ENCODE measurements at regions not wholly inside any gene's neighbourhood (a gene's known extent, or its start where the extent isn't known, plus 50 kb on each side); places are given as distances from the start of the nearest gene placed in this dataset.

DNA sequence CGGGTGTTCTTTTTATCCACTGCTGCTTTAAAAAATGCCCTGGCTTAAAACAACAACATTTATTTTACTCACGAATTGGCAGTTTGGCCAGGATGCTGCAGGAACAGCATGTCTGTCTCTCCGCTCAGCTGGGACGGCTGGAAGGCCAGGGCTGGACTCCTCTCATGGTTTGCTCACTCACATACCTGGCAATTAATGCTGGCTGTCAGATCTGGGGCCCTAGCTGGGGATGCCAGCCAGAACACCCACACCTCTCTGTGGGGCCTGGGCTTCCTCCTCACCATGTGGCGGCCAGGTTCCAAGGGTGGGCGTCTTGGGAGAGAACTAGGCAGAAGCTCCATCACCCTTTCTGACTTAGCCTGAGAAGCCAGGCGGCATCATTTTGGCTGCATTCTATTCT is 189.1 kb upstream of the IL12B start:
- Histone ChIP-seq H3K79me2 (ENCODE audit: control insufficient read depth, insufficient read depth, low read length) (no peaks in the 10 kb centered on the region), H4K20me1 (replicated peaks; ENCODE audit: control insufficient read depth, extremely low read depth, insufficient read depth, low read length) (no peaks in the 10 kb centered on the region), H2AFZ (ENCODE audit: low read depth, low read length) (no peak overlapping the region), H3K4me2 (ENCODE audit: insufficient read depth, low read length) (no peak overlapping the region), H3K9me3 (replicated peaks; ENCODE audit: control insufficient read depth, insufficient read depth, low read length) (no peaks in the 10 kb centered on the region), H3K36me3 (ENCODE audit: control insufficient read depth in 2 of 2, extremely low read depth in 1 of 2, insufficient read depth in 2 of 2, low read length in 2 of 2) (no peaks in the 10 kb centered on the region), H3K27ac (ENCODE audit: insufficient read depth, low read depth, low read length) (no peak overlapping the region), H3K4me1 (ENCODE audit: control insufficient read depth, extremely low read depth, insufficient read depth, low read length) (no peaks in the 10 kb centered on the region), H3K9me1 (replicated peaks; ENCODE audit: control insufficient read depth, extremely low read depth, insufficient read depth, low read length) (no peaks in the 10 kb centered on the region), H3K4me3 (replicated peaks in 1 of 3; ENCODE audit: insufficient read depth in 1 of 3, low read depth in 1 of 3, low read length in 3 of 3) (no peak overlapping the region), H3K27me3 (ENCODE audit: control insufficient read depth in 2 of 2, insufficient read depth in 2 of 2, low read length in 2 of 2) (no peaks in the 10 kb centered on the region), H3K9ac (replicated peaks; ENCODE audit: extremely low read depth, insufficient read depth, low read length) (no peak overlapping the region)
- FAIRE-seq (no peak), DNase-seq (ENCODE audit: low read depth, low spot score) (no peak)
- dilution Hi-C loops (cut with MboI; ENCODE audit: extremely low pct_ligation_motif_present, low sequenced_read_pairs), result no loop called here
- no TSS peak for BruUV-seq (replicated peaks)
- CTCF ChIA-PET, result no interaction called here
- TF ChIP-seq POLR2AphosphoS5 (IDR thresholded peaks at IDR 0.05; ENCODE audit: insufficient read depth, low read depth, low read length) (no peak), POLR2A (IDR thresholded peaks at IDR 0.05; ENCODE audit: low read depth, low read length) (no peak), EZH2 (IDR thresholded peaks at IDR 0.05; ENCODE audit: borderline replicate concordance, low read depth, low read length, severe bottlenecking) (no peak), JUN (IDR thresholded peaks at IDR 0.05; ENCODE audit: borderline replicate concordance, insufficient read depth, insufficient read length, low read depth) (no peak), MAX (IDR thresholded peaks at IDR 0.05; ENCODE audit: insufficient read depth, insufficient read length) (no peak), GATA2 (IDR thresholded peaks at IDR 0.05; ENCODE audit: insufficient read depth, insufficient read length, low read depth, low read length) (no peak), MYC (IDR thresholded peaks at IDR 0.05; ENCODE audit: low read depth, low read length) (no peak), FOS (IDR thresholded peaks at IDR 0.05; ENCODE audit: borderline replicate concordance, insufficient read depth, low read length) (no peak)
- TF ChIP-seq, protein P1, sequence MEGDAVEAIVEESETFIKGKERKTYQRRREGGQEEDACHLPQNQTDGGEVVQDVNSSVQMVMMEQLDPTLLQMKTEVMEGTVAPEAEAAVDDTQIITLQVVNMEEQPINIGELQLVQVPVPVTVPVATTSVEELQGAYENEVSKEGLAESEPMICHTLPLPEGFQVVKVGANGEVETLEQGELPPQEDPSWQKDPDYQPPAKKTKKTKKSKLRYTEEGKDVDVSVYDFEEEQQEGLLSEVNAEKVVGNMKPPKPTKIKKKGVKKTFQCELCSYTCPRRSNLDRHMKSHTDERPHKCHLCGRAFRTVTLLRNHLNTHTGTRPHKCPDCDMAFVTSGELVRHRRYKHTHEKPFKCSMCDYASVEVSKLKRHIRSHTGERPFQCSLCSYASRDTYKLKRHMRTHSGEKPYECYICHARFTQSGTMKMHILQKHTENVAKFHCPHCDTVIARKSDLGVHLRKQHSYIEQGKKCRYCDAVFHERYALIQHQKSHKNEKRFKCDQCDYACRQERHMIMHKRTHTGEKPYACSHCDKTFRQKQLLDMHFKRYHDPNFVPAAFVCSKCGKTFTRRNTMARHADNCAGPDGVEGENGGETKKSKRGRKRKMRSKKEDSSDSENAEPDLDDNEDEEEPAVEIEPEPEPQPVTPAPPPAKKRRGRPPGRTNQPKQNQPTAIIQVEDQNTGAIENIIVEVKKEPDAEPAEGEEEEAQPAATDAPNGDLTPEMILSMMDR (IDR thresholded peaks at IDR 0.05; ENCODE audit: extremely low read depth in 1 of 2, insufficient read depth in 1 of 2, low read depth in 1 of 2, low read length in 2 of 2), result no peak
- intact Hi-C loops (cut with micrococcal nuclease), result loop anchor here (10.0 kb wide), 1 partner anchor 395 kb away; the partner anchor contains the start of gene ADRA1B
- POLR2A ChIA-PET, result no interaction called here
